KMS-11 (cell line): ENCODE measurements at regions not wholly inside any gene's neighbourhood (a gene's known extent, or its start where the extent isn't known, plus 50 kb on each side); places are given as distances from the start of the nearest gene placed in this dataset.
"Not testable (repeated sequence)": the region's sequence is repeated elsewhere in the genome, so short reads cannot be mapped to it uniquely, and the experiment has no call there.

Source experiments
- H2AFZ ChIP-seq: fragments of 200-600 bp; sonication (generic); 2 replicates; pipeline ENCODE4 v1.6.1; 2016; ENCODE audit warnings: antibody characterized with exemption, mixed run types, low read depth
- H3K27ac ChIP-seq: fragments of 200-600 bp; sonication (generic); 2 replicates; pipeline ENCODE4 v1.6.1; 2016; ENCODE audit warnings: mild to moderate bottlenecking, mixed run types
- H3K27me3 ChIP-seq: fragments of 200-600 bp; sonication (generic); 2 replicates; pipeline ENCODE4 v1.6.1; 2017; ENCODE audit warnings: mild to moderate bottlenecking, low read depth, mixed run types, moderate library complexity; ENCODE audit not compliant: insufficient read depth
- H3K36me3 ChIP-seq: fragments of 200-600 bp; sonication (generic); 2 replicates; pipeline ENCODE4 v1.6.1; 2017; ENCODE audit warnings: mild to moderate bottlenecking, mixed run types; ENCODE audit not compliant: insufficient read depth
- H3K4me1 ChIP-seq: fragments of 200-600 bp; sonication (generic); 2 replicates; pipeline ENCODE4 v1.6.1; 2016; ENCODE audit warnings: mild to moderate bottlenecking, low read depth, mixed run types; ENCODE audit not compliant: poor library complexity, severe bottlenecking
- H3K4me2 ChIP-seq: fragments of 200-600 bp; sonication (generic); 2 replicates; pipeline ENCODE4 v1.7.0; 2016; ENCODE audit warnings: mild to moderate bottlenecking, mixed run types
- H3K4me3 ChIP-seq: fragments of 200-600 bp; sonication (generic); IDR thresholded peaks from 2 replicates; pipeline ENCODE4 v1.6.1; 2017; ENCODE audit warnings: low read depth, low read length, mixed read lengths; ENCODE audit not compliant: insufficient read depth
- H3K79me2 ChIP-seq: fragments of 200-600 bp; sonication (generic); 2 replicates; pipeline ENCODE4 v1.6.1; 2016; ENCODE audit warnings: low read depth, mixed run types; ENCODE audit not compliant: insufficient read depth
- H3K9ac ChIP-seq: fragments of 200-600 bp; sonication (generic); 2 replicates; pipeline ENCODE4 v1.6.1; 2016; ENCODE audit warnings: mild to moderate bottlenecking, mixed run types
- H4K20me1 ChIP-seq: fragments of 200-600 bp; sonication (generic); 2 replicates; pipeline ENCODE4 v1.6.1; 2016; ENCODE audit warnings: mild to moderate bottlenecking, mixed run types; ENCODE audit not compliant: insufficient read depth
- TF ChIP-seq, protein P1 (sequence below): fragments of 200-600 bp; sonication (generic); conservative IDR thresholded peaks from 2 replicates; pipeline ENCODE4 v1.6.1; 2017; ENCODE audit warnings: low read depth, mild to moderate bottlenecking, antibody characterized with exemption, low read length, moderate library complexity, mixed read lengths

DNA sequence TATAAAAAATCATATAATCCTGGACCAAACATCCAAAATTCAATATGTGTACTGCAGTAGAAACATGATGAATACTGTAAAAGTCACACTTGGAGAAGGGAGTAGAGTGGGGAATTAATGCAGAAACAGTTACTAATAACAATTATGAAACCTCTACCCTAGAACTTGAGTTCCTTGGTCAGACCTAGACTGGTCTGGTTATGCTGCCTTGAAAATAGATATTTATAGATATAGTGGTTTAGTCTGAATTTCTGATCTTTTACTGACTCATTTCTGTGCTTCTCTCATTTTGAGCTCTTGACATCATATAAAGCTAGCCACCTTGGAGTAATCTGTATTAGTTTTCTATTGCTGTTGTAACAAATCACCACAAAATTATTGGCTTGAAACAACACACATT lies 808.7 kb upstream of the CDH10 start:
- TF ChIP-seq, protein P1, sequence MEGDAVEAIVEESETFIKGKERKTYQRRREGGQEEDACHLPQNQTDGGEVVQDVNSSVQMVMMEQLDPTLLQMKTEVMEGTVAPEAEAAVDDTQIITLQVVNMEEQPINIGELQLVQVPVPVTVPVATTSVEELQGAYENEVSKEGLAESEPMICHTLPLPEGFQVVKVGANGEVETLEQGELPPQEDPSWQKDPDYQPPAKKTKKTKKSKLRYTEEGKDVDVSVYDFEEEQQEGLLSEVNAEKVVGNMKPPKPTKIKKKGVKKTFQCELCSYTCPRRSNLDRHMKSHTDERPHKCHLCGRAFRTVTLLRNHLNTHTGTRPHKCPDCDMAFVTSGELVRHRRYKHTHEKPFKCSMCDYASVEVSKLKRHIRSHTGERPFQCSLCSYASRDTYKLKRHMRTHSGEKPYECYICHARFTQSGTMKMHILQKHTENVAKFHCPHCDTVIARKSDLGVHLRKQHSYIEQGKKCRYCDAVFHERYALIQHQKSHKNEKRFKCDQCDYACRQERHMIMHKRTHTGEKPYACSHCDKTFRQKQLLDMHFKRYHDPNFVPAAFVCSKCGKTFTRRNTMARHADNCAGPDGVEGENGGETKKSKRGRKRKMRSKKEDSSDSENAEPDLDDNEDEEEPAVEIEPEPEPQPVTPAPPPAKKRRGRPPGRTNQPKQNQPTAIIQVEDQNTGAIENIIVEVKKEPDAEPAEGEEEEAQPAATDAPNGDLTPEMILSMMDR, result no peak
- H3K27ac ChIP-seq, result no peak overlapping the region

GRCh38 chr5:25451294-25451693 lies 806.5 kb upstream of the CDH10 start:
- Histone ChIP-seq H2AFZ (no peak overlapping the region), H3K9ac (no peak overlapping the region), H3K36me3 (no peaks in the 10 kb centered on the region), H3K27ac (no peak overlapping the region), H3K79me2 (no peaks in the 10 kb centered on the region), H3K4me1 (no peaks in the 10 kb centered on the region), H3K27me3 (no peaks in the 10 kb centered on the region), H3K4me3 (no peak overlapping the region), H4K20me1 (no peaks in the 10 kb centered on the region), H3K4me2 (no peak overlapping the region)
- TF ChIP-seq, protein P1, result no peak

More for the DNA sequence above, 808.7 kb upstream of the CDH10 start:
- Histone ChIP-seq H3K4me3 (no peak overlapping the region), H3K4me2 (no peak overlapping the region), H3K9ac (no peak overlapping the region), H4K20me1 (no peaks in the 10 kb centered on the region), H2AFZ (no peak overlapping the region), H3K36me3 (no peaks in the 10 kb centered on the region), H3K4me1 (no peaks in the 10 kb centered on the region), H3K79me2 (no peaks in the 10 kb centered on the region), H3K27me3 (no peaks in the 10 kb centered on the region)

DNA sequence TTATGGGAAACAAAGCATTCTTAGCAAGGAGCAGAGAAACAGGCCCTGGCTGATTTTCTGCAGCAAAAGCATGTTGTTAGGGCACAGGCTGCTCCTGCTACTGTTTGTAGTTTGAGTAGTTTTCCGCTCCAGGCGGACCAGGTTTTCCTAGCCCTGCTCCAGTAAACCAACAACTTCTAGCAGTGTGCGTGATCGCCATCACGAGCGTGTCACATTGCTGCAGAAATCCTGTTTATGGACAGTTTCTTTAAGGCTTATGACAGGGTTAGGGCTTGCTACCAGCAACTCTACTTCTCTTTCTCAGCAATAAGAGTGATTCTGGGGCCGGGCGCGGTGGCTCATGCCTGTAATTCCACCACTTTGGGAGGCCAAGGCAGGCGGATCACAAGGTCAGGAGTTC lies 803.9 kb upstream of the CDH10 start:
- H3K27ac ChIP-seq, result no peak overlapping the region
- H3K9ac ChIP-seq, result no peak overlapping the region
- H3K4me2 ChIP-seq, result no peak overlapping the region
- TF ChIP-seq, protein P1, result no peak
- H3K4me3 ChIP-seq, result no peak overlapping the region
- H3K79me2 ChIP-seq, result no peaks in the 10 kb centered on the region
- H3K27me3 ChIP-seq, result no peaks in the 10 kb centered on the region
- H4K20me1 ChIP-seq, result no peaks in the 10 kb centered on the region
- no peaks in the 10 kb centered on the region for H3K36me3 ChIP-seq
- H2AFZ ChIP-seq, result no peak overlapping the region
- H3K4me1 ChIP-seq, result no peaks in the 10 kb centered on the region

DNA sequence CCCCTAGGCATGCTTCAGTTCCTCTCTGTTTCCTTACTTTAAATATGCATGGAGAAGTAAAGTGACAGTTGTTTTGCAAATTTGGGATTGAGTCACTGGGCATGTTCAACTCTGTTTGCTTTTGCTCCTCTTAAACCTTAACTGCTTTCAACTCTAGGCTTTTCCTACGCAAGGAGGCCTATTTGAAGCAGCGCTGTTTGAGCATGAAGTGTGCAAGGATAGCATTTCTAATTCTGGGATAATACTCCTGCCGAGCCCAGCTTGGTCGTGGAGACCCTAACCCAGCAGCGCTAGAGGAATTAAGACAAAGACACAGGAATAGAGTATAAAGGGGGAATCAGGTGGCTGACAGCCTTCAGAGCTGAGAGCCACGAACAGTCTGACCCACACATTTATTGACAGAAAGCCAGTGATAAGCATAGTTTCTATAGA lies 803.4 kb upstream of the CDH10 start:
- Histone ChIP-seq H3K27me3 (no peaks in the 10 kb centered on the region), H4K20me1 (no peaks in the 10 kb centered on the region), H3K79me2 (no peaks in the 10 kb centered on the region), H3K36me3 (no peaks in the 10 kb centered on the region), H3K27ac (no peak overlapping the region), H3K4me2 (no peak overlapping the region), H3K9ac (no peak overlapping the region), H3K4me1 (no peaks in the 10 kb centered on the region), H2AFZ (no peak overlapping the region), H3K4me3 (no peak overlapping the region)
- TF ChIP-seq, protein P1, result no peak

GRCh38 chr5:25446061-25446420 lies 801.3 kb upstream of the CDH10 start:
- not testable (repeated sequence) for H3K4me1 ChIP-seq, H2AFZ ChIP-seq, H3K27ac ChIP-seq, H3K79me2 ChIP-seq, H3K4me3 ChIP-seq, H3K36me3 ChIP-seq, H3K27me3 ChIP-seq, H3K9ac ChIP-seq, H3K4me2 ChIP-seq, H4K20me1 ChIP-seq

- not testable (repeated sequence) for H3K4me3 ChIP-seq, H2AFZ ChIP-seq, H3K79me2 ChIP-seq, H3K36me3 ChIP-seq, H4K20me1 ChIP-seq, H3K27ac ChIP-seq, H3K27me3 ChIP-seq, H3K9ac ChIP-seq, H3K4me1 ChIP-seq, H3K4me2 ChIP-seq
These were observed 800.7 kb upstream of the CDH10 start for GRCh38 chr5:25445381-25446060.
